DND-41 (cell line): ENCODE measurements at regions not wholly inside any gene's neighbourhood (a gene's known extent, or its start where the extent isn't known, plus 50 kb on each side); places are given as distances from the start of the nearest gene placed in this dataset.

Source experiments
- CTCF ChIP-seq: IDR thresholded peaks from 2 replicates; pipeline ENCODE4 v1.5.1; 2012; ENCODE audit warnings: borderline replicate concordance, low read length, moderate library complexity, mild to moderate bottlenecking; ENCODE audit not compliant: poor library complexity, severe bottlenecking; ENCODE audit errors: extremely low read depth
- EZH2 ChIP-seq: IDR thresholded peaks from 3 replicates; pipeline ENCODE4 v1.6.1; 2012; ENCODE audit warnings: borderline replicate concordance, low read depth, mild to moderate bottlenecking, moderate library complexity, low read length, inconsistent platforms; ENCODE audit not compliant: severe bottlenecking

GRCh38 chr2:8132879-8133278 lies 549.0 kb upstream of the ID2 start:
- no peak for TF ChIP-seq CTCF
- no peak for TF ChIP-seq EZH2
